ENCODE measurements at regions not wholly inside any gene's neighbourhood (a gene's known extent, or its start where the extent isn't known, plus 50 kb on each side); places are given as distances from the start of the nearest gene placed in this dataset.

DNA sequence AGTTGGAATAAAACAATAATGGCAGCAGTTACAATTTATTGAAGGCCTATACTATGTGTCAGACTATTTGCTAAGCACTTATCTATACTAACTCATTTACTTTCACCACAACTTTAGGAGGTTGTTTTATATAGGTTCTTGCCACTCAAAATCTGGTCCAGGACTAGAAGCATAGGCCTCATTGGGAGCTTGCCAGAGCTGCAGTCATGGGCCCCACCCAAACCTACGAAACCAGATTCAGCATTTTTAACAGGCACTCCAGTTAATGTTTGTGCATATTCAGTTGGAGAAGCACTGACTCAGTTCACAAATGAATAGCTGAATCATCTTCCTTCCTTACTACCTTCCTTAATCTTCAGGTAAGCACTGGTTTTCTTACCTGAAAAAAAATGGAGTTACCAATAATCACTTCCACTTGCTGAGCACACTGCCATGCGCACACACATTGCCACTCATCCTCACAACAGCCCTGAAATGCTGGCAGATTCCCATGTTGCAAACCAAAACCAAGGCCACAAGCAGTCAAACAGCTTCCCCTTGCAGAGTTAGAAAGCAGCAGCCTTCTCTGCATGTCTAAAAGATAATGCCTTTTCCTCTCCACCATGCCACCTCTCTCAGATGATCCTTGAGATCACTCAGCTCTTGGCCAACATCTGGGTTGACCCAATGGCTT is 122.4 kb downstream of the SLC16A9 start:
- Mint-ChIP-seq H3K4me3 (no peak overlapping the region), H3K9me3 (no peaks in the 10 kb centered on the region), H3K27ac (no peak overlapping the region), H3K27me3 (peaks cover 2% of the 10 kb centered on the region), H3K4me1 (ENCODE audit: low read depth) (no peaks in the 10 kb centered on the region), H3K36me3 (ENCODE audit: low read depth) (no peaks in the 10 kb centered on the region)
- no peak for DNase-seq
- TF ChIP-seq, protein P1, sequence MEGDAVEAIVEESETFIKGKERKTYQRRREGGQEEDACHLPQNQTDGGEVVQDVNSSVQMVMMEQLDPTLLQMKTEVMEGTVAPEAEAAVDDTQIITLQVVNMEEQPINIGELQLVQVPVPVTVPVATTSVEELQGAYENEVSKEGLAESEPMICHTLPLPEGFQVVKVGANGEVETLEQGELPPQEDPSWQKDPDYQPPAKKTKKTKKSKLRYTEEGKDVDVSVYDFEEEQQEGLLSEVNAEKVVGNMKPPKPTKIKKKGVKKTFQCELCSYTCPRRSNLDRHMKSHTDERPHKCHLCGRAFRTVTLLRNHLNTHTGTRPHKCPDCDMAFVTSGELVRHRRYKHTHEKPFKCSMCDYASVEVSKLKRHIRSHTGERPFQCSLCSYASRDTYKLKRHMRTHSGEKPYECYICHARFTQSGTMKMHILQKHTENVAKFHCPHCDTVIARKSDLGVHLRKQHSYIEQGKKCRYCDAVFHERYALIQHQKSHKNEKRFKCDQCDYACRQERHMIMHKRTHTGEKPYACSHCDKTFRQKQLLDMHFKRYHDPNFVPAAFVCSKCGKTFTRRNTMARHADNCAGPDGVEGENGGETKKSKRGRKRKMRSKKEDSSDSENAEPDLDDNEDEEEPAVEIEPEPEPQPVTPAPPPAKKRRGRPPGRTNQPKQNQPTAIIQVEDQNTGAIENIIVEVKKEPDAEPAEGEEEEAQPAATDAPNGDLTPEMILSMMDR (IDR thresholded peaks at IDR 0.05) = no peak
- CTCF ChIA-PET = interaction anchor here (2.3 kb wide), 1 partner anchor 39 kb away, joined by 7 read pairs; no protein-coding TSS in a partner anchor
- POLR2A ChIA-PET = no interaction called here
- intact Hi-C loops (cut with micrococcal nuclease) = loop anchor here (10.0 kb wide), 2 partner anchors 342 to 802 kb away; no protein-coding TSS in a partner anchor
- no peak for ATAC-seq

DNA sequence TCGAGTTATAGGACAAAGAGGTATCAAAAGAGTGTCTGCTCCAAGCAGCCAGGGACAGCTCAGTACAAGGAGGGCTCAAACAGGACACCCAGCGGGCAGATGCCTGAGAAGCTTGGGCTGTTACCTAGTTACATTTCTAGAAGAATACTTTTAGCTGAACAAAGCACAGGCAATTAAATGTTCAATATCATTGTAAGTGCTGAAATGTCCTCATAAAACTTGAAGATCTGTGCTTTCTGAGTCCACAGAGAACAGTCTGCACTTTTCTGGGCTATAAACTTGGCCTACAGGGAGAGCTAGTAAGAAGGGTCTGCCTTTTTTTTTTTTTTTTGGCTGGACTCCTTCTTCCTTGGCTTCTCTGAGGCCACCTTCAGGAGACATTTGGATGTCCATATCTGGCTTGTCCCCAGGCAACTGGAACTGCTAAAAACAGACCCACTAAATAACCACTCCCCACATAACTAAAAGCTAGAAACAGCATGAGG is 123.2 kb downstream of the SLC16A9 start:
- POLR2A ChIA-PET = no interaction called here
- Mint-ChIP-seq H3K4me3 (no peak overlapping the region), H3K9me3 (no peaks in the 10 kb centered on the region), H3K36me3 (ENCODE audit: low read depth) (no peaks in the 10 kb centered on the region), H3K27me3 (no peaks in the 10 kb centered on the region), H3K4me1 (ENCODE audit: low read depth) (no peaks in the 10 kb centered on the region), H3K27ac (no peak overlapping the region)
- CTCF ChIA-PET = no interaction called here
- no peak for ATAC-seq
- TF ChIP-seq, protein P1 (IDR thresholded peaks at IDR 0.05) = no peak
- no peak for DNase-seq
- intact Hi-C loops (cut with micrococcal nuclease) = loop anchor here (10.0 kb wide), 2 partner anchors 342 to 802 kb away; no protein-coding TSS in a partner anchor

DNA sequence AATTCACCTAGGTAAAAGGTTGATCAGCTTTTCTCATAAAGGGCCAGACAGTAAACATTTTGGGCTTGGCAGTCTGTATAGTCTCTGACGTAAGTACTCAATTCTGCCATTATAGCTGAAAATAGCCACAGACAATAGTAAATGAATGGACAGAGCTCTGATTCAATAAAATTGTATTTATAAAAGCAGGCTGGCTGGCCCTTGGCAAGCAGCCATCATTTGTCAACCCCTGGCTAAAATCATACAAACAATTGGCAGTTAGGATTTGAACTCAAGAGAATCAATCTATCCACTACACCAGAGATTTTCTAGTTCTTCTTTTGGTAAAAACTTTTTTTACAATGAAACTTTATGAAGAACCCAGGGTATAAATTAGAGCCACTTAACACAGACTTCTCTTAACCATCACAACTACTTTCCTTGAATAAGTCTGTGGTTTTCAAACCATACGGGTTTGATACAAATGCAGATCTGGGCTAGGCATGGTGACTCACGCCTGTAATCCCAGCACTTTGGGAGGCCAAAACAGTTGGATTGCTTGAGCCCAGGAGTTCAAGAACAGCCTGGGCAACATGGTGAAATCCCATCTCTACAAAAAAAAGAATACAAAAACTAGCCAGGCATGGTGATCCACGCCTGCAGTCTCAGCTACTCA is 124.5 kb downstream of the SLC16A9 start:
- no peak for DNase-seq
- intact Hi-C loops (cut with micrococcal nuclease) = loop anchor here (10.0 kb wide), 2 partner anchors 340 to 800 kb away; no protein-coding TSS in a partner anchor
- H3K4me1 Mint-ChIP-seq (ENCODE audit: low read depth) = no peaks in the 10 kb centered on the region
- H3K36me3 Mint-ChIP-seq (ENCODE audit: low read depth) = no peaks in the 10 kb centered on the region
- H3K27me3 Mint-ChIP-seq = no peaks in the 10 kb centered on the region
- ChIA-PET POLR2A (no interaction called here), CTCF (no interaction called here)
- no peak overlapping the region for H3K27ac Mint-ChIP-seq
- ATAC-seq = no peak
- H3K9me3 Mint-ChIP-seq = no peaks in the 10 kb centered on the region
- no peak overlapping the region for H3K4me3 Mint-ChIP-seq
- TF ChIP-seq, protein P1 (IDR thresholded peaks at IDR 0.05) = no peak

DNA sequence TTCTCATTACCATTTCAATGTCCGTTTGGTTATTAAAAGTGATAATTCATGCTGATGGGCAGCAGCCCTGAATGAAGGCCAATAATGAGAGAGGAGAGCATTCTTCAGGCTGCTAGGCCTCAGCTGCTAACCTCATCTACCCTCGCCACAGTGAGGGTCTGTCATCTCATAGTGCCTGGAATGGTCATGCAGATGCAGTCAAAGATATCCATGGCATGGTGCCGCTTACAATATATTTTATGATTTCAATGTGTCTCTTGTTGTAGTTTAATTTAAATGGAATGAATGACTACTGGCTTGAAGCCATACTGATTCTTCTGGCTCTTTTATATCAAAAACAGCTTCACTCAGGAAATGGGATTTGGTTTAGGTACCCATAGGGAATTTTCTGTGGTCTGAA is 126.9 kb downstream of the SLC16A9 start:
- DNase-seq = no peak
- CTCF ChIA-PET = no interaction called here

More for the DNA sequence above, 126.9 kb downstream of the SLC16A9 start:
- POLR2A ChIA-PET = no interaction called here
- Mint-ChIP-seq H3K4me1 (ENCODE audit: low read depth) (no peaks in the 10 kb centered on the region), H3K27me3 (peaks cover 2% of the 10 kb centered on the region), H3K4me3 (no peak overlapping the region), H3K27ac (no peak overlapping the region), H3K36me3 (ENCODE audit: low read depth) (no peaks in the 10 kb centered on the region), H3K9me3 (no peaks in the 10 kb centered on the region)
- intact Hi-C loops (cut with micrococcal nuclease) = loop anchor here (10.0 kb wide), 2 partner anchors 338 to 798 kb away; no protein-coding TSS in a partner anchor
- TF ChIP-seq, protein P1 (IDR thresholded peaks at IDR 0.05) = no peak
- ATAC-seq = no peak

Measured in activated CD8-positive, alpha-beta T cell treated with anti-CD3 and anti-CD28 coated beads for 36 hours (primary cell).